NB4 (cell line): ENCODE measurements at regions not wholly inside any gene's neighbourhood (a gene's known extent, or its start where the extent isn't known, plus 50 kb on each side); places are given as distances from the start of the nearest gene placed in this dataset.

ENCODE experiments used
- DNase-seq: peaks from one replicate; pipeline ENCODE4 v3.0.0; 2010; ENCODE audit warnings: low read depth
- H3K4me3 ChIP-seq: one replicate; pipeline ENCODE4 v1.5.1; 2011; ENCODE audit warnings: mild to moderate bottlenecking, low read depth, low read length, moderate library complexity
- MYC ChIP-seq: IDR thresholded peaks from 2 replicates; pipeline ENCODE4 v1.6.1; 2011; ENCODE audit warnings: low read depth, low read length
- POLR2A ChIP-seq: IDR thresholded peaks from 2 replicates; pipeline ENCODE4 v1.6.1; 2011; ENCODE audit warnings: mild to moderate bottlenecking; ENCODE audit not compliant: insufficient read length; ENCODE audit errors: extremely low read depth
- TF ChIP-seq, protein P1 (sequence below): IDR thresholded peaks from 2 replicates; pipeline ENCODE4 v1.6.1; 2011; ENCODE audit warnings: low read depth, low read length
- TF ChIP-seq, protein P2 (sequence below): IDR thresholded peaks from one replicate; pipeline ENCODE4 v1.5.1; 2012; ENCODE audit warnings: low read depth, low read length

- TF ChIP-seq, protein P1, sequence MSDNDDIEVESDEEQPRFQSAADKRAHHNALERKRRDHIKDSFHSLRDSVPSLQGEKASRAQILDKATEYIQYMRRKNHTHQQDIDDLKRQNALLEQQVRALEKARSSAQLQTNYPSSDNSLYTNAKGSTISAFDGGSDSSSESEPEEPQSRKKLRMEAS = no peak
- TF ChIP-seq MYC (no peak), POLR2A (no peak)
- TF ChIP-seq, protein P2, sequence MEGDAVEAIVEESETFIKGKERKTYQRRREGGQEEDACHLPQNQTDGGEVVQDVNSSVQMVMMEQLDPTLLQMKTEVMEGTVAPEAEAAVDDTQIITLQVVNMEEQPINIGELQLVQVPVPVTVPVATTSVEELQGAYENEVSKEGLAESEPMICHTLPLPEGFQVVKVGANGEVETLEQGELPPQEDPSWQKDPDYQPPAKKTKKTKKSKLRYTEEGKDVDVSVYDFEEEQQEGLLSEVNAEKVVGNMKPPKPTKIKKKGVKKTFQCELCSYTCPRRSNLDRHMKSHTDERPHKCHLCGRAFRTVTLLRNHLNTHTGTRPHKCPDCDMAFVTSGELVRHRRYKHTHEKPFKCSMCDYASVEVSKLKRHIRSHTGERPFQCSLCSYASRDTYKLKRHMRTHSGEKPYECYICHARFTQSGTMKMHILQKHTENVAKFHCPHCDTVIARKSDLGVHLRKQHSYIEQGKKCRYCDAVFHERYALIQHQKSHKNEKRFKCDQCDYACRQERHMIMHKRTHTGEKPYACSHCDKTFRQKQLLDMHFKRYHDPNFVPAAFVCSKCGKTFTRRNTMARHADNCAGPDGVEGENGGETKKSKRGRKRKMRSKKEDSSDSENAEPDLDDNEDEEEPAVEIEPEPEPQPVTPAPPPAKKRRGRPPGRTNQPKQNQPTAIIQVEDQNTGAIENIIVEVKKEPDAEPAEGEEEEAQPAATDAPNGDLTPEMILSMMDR = no peak
- H3K4me3 ChIP-seq = no peak overlapping the region
- DNase-seq = no peak
Measured at GRCh38 chrX:124975456-124975855, 344.2 kb upstream of the TEX13C start.

- no peak for DNase-seq
- TF ChIP-seq, protein P2 = no peak
- TF ChIP-seq POLR2A (no peak), MYC (no peak)
- TF ChIP-seq, protein P1 = no peak
- no peak overlapping the region for H3K4me3 ChIP-seq
Measured at GRCh38 chrX:124981420-124981819, 338.3 kb upstream of the TEX13C start.

DNA sequence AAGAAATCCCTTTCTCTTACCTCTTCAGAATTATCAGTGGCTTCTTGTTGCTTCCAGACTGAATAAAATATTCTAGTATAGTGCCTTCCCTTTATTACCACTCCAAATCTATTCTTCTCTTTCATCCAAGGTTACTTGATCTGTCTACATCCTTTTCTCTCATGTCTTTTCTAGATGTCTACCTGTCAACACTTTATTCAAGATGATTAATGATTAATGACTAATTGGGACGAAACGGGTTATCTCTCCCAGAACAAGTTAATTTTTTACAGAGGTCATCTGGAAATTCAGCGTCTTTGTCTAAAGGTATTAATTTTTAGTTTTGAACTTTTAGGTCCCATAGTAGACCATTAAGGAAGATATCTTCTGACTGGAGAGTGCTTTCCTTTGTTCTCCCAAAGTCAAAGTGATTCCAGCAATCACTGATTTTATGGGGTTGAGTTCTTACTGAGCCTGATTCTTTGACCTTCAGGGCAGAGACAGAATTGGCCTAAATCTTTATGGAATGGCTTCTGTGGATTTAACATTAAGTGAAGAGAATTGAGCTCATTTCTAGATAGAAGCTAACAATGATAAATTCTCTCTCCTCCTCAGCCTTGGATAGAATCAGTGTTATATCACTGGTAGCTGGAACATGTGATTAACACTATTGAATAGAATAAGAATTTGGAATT is 335.4 kb upstream of the TEX13C start:
- TF ChIP-seq, protein P1 = no peak
- DNase-seq = no peak

DNA sequence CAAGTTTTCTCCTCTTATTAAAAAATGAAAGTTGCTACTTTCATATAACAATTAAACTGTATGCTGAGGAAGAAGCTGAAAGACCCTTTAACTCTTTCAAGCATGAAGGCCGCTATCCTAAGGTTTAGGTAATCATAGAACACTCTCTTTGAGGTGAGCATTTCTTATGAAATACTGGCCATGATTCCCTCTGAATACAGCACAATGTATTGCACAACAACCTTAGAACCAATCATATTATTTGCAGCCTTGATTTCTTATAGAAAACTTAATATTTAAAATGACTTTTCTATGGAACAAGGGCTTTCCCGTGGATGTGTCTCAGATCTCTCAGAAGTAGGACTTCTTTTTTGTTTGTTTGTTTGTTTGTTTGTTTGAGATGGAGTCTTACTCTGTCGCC is 333.4 kb upstream of the TEX13C start:
- H3K4me3 ChIP-seq = no peak overlapping the region
- DNase-seq = no peak
- no peak for TF ChIP-seq MYC

More for the DNA sequence above, 335.4 kb upstream of the TEX13C start:
- no peak overlapping the region for H3K4me3 ChIP-seq

- H3K4me3 ChIP-seq = no peak overlapping the region
- no peak for DNase-seq
- TF ChIP-seq, protein P2 = no peak
- TF ChIP-seq, protein P1 = no peak
- TF ChIP-seq POLR2A = no peak
Measured at GRCh38 chrX:124993735-124994134, 325.9 kb upstream of the TEX13C start.

- no peak for TF ChIP-seq MYC
- TF ChIP-seq, protein P1 = no peak
- TF ChIP-seq POLR2A = no peak
- TF ChIP-seq, protein P2 = no peak
- no peak overlapping the region for H3K4me3 ChIP-seq
- DNase-seq = no peak
Measured at GRCh38 chrX:124994404-124994803, 325.3 kb upstream of the TEX13C start.
